Stomach (tissue), 4 donors: ENCODE measurements at regions not wholly inside any gene's neighbourhood (a gene's known extent, or its start where the extent isn't known, plus 50 kb on each side); places are given as distances from the start of the nearest gene placed in this dataset.
A peak's percentile ranks its signal among the peaks of the same experiment; 100 is the strongest.

ENCODE experiments used
- POLR2A ChIP-seq, 4 donors: fragments of 450-650 bp; IDR thresholded peaks; one replicate each; pipeline ENCODE4 v1.6.1; 2016; ENCODE audit warnings: antibody characterized with exemption in 4 of 4, control low read depth in 2 of 4, mild to moderate bottlenecking in 1 of 4, moderate library complexity in 1 of 4
- POLR2AphosphoS5 ChIP-seq, 3 donors: sonication (generic); formaldehyde crosslinking; IDR thresholded peaks; one replicate each; pipeline ENCODE4 v1.6.1; 2016; ENCODE audit warnings: antibody characterized with exemption in 3 of 3
- TF ChIP-seq, protein P1 (sequence below), 7 experiments: fragments of 450-650 bp in 4 of 7; fragments of 200-600 bp in 3 of 7; sonication (generic) in 3 of 7; IDR thresholded peaks; one replicate each; pipeline ENCODE4 v1.5.1; 2016 to 2019; ENCODE audit warnings: antibody characterized with exemption in 7 of 7, control low read depth in 2 of 7, mild to moderate bottlenecking in 1 of 7

DNA sequence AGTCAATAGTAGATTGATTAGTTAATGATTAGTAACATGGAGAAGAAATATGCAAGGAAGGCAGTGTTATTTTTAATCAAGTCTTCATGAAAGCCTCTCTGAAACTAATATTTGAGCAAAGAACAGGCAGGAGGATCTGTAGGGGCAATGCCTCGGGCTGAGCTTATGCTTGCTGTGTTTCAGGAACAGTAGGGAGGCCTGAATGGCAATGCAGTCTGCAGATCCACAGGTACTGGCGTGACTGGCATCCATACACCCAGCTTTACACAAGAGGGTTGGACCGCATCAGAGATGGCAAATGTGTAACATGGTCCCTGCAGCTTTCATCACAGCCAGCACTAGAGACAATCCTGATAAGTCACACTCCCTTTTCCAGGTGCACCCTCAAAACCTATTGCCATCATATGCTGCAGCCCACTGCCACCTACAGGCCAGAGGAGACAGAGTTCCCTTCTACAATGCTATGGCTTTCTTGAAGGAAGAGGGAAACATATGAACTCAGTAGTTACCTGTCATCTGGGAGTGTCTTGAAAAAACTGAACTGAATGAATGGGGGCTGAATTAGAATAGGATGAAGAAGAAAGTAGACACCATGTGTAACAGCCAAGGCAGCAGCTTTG, 582.4 kb upstream of the RAB6C start:
- TF ChIP-seq, protein P1, sequence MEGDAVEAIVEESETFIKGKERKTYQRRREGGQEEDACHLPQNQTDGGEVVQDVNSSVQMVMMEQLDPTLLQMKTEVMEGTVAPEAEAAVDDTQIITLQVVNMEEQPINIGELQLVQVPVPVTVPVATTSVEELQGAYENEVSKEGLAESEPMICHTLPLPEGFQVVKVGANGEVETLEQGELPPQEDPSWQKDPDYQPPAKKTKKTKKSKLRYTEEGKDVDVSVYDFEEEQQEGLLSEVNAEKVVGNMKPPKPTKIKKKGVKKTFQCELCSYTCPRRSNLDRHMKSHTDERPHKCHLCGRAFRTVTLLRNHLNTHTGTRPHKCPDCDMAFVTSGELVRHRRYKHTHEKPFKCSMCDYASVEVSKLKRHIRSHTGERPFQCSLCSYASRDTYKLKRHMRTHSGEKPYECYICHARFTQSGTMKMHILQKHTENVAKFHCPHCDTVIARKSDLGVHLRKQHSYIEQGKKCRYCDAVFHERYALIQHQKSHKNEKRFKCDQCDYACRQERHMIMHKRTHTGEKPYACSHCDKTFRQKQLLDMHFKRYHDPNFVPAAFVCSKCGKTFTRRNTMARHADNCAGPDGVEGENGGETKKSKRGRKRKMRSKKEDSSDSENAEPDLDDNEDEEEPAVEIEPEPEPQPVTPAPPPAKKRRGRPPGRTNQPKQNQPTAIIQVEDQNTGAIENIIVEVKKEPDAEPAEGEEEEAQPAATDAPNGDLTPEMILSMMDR (IDR thresholded peaks at IDR 0.05): peak in 5 of 7 experiments; percentile 33 to 51 (median 47)
- TF ChIP-seq POLR2A (IDR thresholded peaks at IDR 0.05): no peak
- TF ChIP-seq POLR2AphosphoS5 (IDR thresholded peaks at IDR 0.05): no peak
